ENCODE measurements at regions not wholly inside any gene's neighbourhood (a gene's known extent, or its start where the extent isn't known, plus 50 kb on each side); places are given as distances from the start of the nearest gene placed in this dataset.

DNA sequence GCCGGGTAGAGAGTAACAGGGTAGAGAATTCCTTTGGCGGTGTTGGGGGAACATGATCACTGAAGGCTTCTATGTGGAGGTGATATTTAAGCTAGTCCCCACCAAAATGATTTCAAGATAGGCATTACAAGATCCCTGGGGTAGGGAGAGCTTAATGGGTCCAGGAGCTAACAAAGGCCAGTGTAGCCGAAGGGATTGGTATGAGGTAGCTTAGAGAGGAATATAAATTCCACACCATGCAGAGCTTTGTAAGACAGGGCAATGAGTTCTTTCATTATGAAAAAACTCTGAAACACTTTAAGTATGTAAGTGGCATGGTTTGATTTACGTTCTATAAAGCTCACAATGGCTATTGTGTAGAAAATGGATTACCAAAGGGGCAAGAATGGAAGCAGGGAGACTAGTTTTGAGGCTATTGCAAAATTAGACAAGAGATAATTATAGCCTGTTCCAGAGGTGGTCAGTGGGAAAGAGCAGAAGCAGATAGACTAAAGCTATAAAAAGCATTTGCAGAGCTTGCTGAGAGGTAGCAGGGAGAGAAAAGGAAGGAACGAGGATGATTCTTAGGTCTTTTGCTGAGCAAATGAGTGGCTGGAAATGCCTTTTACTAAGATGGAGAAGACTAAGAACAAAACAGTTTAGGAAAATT is 119.7 kb upstream of the SLC25A13 start:
- TF ChIP-seq, protein P1, sequence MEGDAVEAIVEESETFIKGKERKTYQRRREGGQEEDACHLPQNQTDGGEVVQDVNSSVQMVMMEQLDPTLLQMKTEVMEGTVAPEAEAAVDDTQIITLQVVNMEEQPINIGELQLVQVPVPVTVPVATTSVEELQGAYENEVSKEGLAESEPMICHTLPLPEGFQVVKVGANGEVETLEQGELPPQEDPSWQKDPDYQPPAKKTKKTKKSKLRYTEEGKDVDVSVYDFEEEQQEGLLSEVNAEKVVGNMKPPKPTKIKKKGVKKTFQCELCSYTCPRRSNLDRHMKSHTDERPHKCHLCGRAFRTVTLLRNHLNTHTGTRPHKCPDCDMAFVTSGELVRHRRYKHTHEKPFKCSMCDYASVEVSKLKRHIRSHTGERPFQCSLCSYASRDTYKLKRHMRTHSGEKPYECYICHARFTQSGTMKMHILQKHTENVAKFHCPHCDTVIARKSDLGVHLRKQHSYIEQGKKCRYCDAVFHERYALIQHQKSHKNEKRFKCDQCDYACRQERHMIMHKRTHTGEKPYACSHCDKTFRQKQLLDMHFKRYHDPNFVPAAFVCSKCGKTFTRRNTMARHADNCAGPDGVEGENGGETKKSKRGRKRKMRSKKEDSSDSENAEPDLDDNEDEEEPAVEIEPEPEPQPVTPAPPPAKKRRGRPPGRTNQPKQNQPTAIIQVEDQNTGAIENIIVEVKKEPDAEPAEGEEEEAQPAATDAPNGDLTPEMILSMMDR (IDR thresholded peaks at IDR 0.05; ENCODE audit: low read depth, low read length), result no peak
- TF ChIP-seq EZH2phosphoT487 (IDR thresholded peaks at IDR 0.05; ENCODE audit: low read depth), result no peak
